ENCODE measurements at regions not wholly inside any gene's neighbourhood (a gene's known extent, or its start where the extent isn't known, plus 50 kb on each side); places are given as distances from the start of the nearest gene placed in this dataset.

GRCh38 chr5:139743804-139744203 lies 51.8 kb upstream of the PSD2 start:
- no peak overlapping the region for H3K27ac ChIP-seq (ENCODE audit: low read depth, low read length)
- H3K27me3 ChIP-seq (ENCODE audit: insufficient read depth, low read length): no peaks in the 10 kb centered on the region
- H2AFZ ChIP-seq (ENCODE audit: low read depth, low read length, poor library complexity, severe bottlenecking): no peak overlapping the region
- H3K4me3 ChIP-seq (replicated peaks in 1 of 2; ENCODE audit: low read depth in 1 of 2, low read length in 2 of 2): no peak overlapping the region
- no peak for TF ChIP-seq POLR2A (IDR thresholded peaks at IDR 0.05; ENCODE audit: borderline replicate concordance, extremely low read depth, insufficient read depth, insufficient read length)
- no peak for TF ChIP-seq SRF (IDR thresholded peaks at IDR 0.05; ENCODE audit: low read depth)
- TF ChIP-seq, protein P1, sequence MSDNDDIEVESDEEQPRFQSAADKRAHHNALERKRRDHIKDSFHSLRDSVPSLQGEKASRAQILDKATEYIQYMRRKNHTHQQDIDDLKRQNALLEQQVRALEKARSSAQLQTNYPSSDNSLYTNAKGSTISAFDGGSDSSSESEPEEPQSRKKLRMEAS (IDR thresholded peaks at IDR 0.05): no peak
- TF ChIP-seq, protein P2, sequence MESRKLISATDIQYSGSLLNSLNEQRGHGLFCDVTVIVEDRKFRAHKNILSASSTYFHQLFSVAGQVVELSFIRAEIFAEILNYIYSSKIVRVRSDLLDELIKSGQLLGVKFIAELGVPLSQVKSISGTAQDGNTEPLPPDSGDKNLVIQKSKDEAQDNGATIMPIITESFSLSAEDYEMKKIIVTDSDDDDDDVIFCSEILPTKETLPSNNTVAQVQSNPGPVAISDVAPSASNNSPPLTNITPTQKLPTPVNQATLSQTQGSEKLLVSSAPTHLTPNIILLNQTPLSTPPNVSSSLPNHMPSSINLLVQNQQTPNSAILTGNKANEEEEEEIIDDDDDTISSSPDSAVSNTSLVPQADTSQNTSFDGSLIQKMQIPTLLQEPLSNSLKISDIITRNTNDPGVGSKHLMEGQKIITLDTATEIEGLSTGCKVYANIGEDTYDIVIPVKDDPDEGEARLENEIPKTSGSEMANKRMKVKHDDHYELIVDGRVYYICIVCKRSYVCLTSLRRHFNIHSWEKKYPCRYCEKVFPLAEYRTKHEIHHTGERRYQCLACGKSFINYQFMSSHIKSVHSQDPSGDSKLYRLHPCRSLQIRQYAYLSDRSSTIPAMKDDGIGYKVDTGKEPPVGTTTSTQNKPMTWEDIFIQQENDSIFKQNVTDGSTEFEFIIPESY (IDR thresholded peaks at IDR 0.05; ENCODE audit: extremely low read depth, insufficient replicate concordance, low read length): no peak
- TF ChIP-seq SIN3A (IDR thresholded peaks at IDR 0.05; ENCODE audit: low read depth): no peak
- TF ChIP-seq EZH2phosphoT487 (IDR thresholded peaks at IDR 0.05; ENCODE audit: borderline replicate concordance): no peak
- TF ChIP-seq CBX3 (IDR thresholded peaks at IDR 0.05; ENCODE audit: low read depth): no peak
- no peak for TF ChIP-seq EGR1 (IDR thresholded peaks at IDR 0.05; ENCODE audit: low read depth)
- no peak for TF ChIP-seq EZH2 (IDR thresholded peaks at IDR 0.05)
- TF ChIP-seq CEBPB (IDR thresholded peaks at IDR 0.05; ENCODE audit: low read depth): no peak
- no peak for TF ChIP-seq FOSL1 (IDR thresholded peaks at IDR 0.05; ENCODE audit: low read depth)
- no peak for TF ChIP-seq TCF7L2 (IDR thresholded peaks at IDR 0.05; ENCODE audit: borderline replicate concordance, extremely low read depth, insufficient read depth, insufficient read length)
- TF ChIP-seq POLR2AphosphoS5 (IDR thresholded peaks at IDR 0.05; ENCODE audit: low read depth, low read length): no peak
- TF ChIP-seq, protein P3, sequence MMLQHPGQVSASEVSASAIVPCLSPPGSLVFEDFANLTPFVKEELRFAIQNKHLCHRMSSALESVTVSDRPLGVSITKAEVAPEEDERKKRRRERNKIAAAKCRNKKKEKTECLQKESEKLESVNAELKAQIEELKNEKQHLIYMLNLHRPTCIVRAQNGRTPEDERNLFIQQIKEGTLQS (IDR thresholded peaks at IDR 0.05): no peak
- no peaks in the 10 kb centered on the region for H3K79me2 ChIP-seq (ENCODE audit: insufficient read depth, low read length)
- ChIA-PET POLR2A (no interaction called here), RAD21 (ENCODE audit: low non-redundant PET in 1 of 2, low total read pairs in 2 of 2, uncharacterized antibody in 2 of 2, unreplicated experiment in 2 of 2) (no interaction called here), CTCF (no interaction called here)
- no peaks in the 10 kb centered on the region for H3K9me2 ChIP-seq (ENCODE audit: insufficient read depth)
- no peaks in the 10 kb centered on the region for H4K20me1 ChIP-seq (ENCODE audit: insufficient read depth)
- ATAC-seq: no peak
- H3K9ac ChIP-seq (ENCODE audit: low read length): no peak overlapping the region
- no TSS peak for BruUV-seq (replicated peaks)
- intact Hi-C loops (cut with micrococcal nuclease): no loop called here
- H3K36me3 ChIP-seq (ENCODE audit: control insufficient read depth in 1 of 2, insufficient read depth in 2 of 2, low read length in 2 of 2): no peaks in the 10 kb centered on the region
- H3K4me2 ChIP-seq (ENCODE audit: low read length): no peak overlapping the region
- H3K4me1 ChIP-seq (ENCODE audit: control insufficient read depth in 1 of 2, insufficient read depth in 2 of 2, low read length in 2 of 2): peaks cover 27 to 35% of the 10 kb centered on the region in 2 experiments
- DNase-seq (ENCODE audit: low read depth, low spot score): no peak
- H3K9me3 ChIP-seq (ENCODE audit: control insufficient read depth in 1 of 2, insufficient read depth in 1 of 2, low read depth in 1 of 2, low read length in 2 of 2): no peaks in the 10 kb centered on the region
